GM12801 (cell line): ENCODE measurements at regions not wholly inside any gene's neighbourhood (a gene's known extent, or its start where the extent isn't known, plus 50 kb on each side); places are given as distances from the start of the nearest gene placed in this dataset.

Experiments used
- TF ChIP-seq, protein P1 (sequence below): IDR thresholded peaks from one replicate; pipeline ENCODE4 v1.5.1; 2011; ENCODE audit warnings: control low read depth; ENCODE audit not compliant: insufficient read length; ENCODE audit errors: extremely low read depth

GRCh38 chr2:198307093-198307492, 502.7 kb downstream of the PLCL1 start:
- TF ChIP-seq, protein P1, sequence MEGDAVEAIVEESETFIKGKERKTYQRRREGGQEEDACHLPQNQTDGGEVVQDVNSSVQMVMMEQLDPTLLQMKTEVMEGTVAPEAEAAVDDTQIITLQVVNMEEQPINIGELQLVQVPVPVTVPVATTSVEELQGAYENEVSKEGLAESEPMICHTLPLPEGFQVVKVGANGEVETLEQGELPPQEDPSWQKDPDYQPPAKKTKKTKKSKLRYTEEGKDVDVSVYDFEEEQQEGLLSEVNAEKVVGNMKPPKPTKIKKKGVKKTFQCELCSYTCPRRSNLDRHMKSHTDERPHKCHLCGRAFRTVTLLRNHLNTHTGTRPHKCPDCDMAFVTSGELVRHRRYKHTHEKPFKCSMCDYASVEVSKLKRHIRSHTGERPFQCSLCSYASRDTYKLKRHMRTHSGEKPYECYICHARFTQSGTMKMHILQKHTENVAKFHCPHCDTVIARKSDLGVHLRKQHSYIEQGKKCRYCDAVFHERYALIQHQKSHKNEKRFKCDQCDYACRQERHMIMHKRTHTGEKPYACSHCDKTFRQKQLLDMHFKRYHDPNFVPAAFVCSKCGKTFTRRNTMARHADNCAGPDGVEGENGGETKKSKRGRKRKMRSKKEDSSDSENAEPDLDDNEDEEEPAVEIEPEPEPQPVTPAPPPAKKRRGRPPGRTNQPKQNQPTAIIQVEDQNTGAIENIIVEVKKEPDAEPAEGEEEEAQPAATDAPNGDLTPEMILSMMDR = no peak

GRCh38 chr2:198304859-198305258, 500.5 kb downstream of the PLCL1 start:
- TF ChIP-seq, protein P1 = no peak

DNA sequence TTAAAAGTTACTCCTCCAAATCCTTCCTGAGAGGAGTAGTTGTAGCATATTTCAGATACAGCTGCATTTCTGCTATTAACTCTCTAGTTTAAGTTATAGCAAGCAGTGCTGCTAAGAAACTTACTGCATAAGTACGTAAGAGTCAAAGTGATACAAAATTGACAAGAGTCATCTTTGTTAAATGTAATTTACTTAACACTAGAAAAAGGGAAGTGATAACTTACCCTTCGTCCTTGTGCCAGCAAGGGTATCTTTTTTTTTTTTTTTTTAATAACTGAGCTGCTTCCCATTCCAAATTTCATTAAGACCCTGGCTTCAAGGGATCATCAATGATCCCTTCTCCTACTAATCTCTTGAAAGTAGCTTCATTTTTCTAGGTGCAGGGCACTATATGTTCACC, 493.0 kb downstream of the PLCL1 start:
- TF ChIP-seq, protein P1 = no peak

DNA sequence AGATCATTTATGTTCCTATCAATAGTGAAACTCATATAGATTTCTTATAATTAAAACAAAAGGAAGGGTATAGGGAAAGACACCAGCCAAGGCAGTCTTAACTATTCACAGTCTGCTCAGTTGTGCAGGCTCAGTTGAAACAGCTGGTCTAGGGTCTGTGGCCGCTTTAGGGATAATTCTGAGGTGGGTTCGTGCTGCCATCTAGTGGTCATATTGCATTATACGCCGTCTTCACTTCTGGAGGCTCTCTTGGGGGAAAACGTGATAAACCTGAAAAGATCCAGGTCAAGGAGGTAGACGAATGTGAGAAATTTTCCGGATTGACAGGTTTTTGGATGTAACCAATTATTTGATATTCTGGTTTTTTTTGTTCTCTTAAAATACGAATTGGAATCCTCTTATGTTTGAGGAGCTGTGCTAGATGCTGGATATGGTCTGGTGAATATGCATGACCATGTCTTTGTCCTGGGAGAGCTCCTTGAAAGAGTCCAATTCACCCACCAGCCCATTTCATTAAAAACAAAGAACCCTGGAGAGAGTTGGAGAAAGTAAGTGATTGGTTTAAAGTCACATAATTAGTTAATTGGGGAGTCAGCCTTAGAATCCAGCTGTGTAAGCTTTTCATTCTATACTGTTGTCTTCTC, 492.4 kb downstream of the PLCL1 start:
- TF ChIP-seq, protein P1 = no peak

- TF ChIP-seq, protein P1 = no peak
Observed at GRCh38 chr2:198293281-198293680, 488.9 kb downstream of the PLCL1 start.

DNA sequence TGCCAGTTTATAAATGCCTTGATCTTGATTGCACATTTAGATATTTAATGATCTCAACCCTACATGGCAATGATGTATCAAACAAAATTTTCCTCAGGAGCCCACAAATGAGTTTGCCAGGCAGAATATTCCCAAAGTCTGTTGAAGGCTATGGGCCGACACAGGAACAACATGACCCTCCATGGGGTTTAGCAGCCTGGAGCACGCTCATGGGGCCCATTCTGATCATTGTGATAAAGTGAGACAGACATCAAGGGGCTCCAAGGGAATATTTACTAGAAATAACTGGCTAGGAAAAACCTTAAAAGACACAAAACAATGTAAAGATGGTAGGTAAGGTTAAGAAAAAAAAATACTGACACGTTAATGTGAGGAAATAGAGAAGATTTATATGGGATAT, 485.4 kb downstream of the PLCL1 start:
- TF ChIP-seq, protein P1 = no peak

DNA sequence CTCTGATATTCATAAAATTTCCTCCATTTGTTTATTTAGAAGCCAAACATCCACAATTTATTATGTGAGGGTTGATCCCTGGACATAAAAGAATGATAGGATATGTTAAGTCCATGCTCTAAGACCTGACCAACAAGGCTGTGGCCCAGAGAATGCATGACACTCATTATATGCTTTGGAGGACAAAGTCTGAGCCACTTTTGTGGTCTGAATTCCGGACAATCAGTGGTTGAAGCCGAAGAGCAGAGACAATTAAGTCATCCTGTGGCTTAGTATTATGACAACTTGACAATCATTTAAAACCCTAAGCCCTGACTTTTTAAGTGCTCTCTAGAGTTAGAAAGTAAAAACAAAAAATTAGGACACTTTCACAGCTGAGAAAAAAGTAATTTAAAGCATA, 483.3 kb downstream of the PLCL1 start:
- TF ChIP-seq, protein P1 = no peak

DNA sequence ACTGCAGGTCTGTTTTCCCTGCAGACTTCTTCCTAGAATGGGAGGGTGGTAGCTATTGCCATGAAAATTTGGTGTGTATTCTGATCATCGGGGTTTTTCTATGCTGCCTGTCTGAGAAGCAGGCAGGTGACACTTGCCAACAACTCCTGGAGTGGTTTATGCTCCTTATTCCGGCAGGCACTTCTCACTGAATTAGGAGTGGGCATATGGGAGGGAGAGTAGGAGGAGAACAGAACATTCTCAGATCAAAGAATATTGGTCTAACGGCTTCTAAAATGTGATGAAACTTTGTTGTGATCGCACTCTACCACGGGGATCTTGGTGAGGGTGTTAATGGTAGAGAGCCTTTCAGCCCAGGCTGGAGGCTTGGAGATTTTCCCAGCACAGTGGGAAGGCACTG, 480.8 kb downstream of the PLCL1 start:
- TF ChIP-seq, protein P1 = no peak
